Activated naive CD8-positive, alpha-beta T cell (primary cell): ENCODE measurements at regions not wholly inside any gene's neighbourhood (a gene's known extent, or its start where the extent isn't known, plus 50 kb on each side); places are given as distances from the start of the nearest gene placed in this dataset.
"Not testable (repeated sequence)": the region's sequence is repeated elsewhere in the genome, so short reads cannot be mapped to it uniquely, and the experiment has no call there.

Experiments used
- H3K27ac Mint-ChIP-seq: one replicate; pipeline ENCODE4 v1.8.0; 2021; ENCODE audit warnings: mixed read lengths
- H3K27me3 Mint-ChIP-seq: one replicate; pipeline ENCODE4 v1.8.0; 2021; ENCODE audit warnings: mixed read lengths
- H3K36me3 Mint-ChIP-seq: one replicate; pipeline ENCODE4 v1.8.0; 2021; ENCODE audit warnings: mixed read lengths
- H3K4me1 Mint-ChIP-seq: one replicate; pipeline ENCODE4 v1.8.0; 2021; ENCODE audit warnings: low read depth, mixed read lengths
- H3K4me3 Mint-ChIP-seq: one replicate; pipeline ENCODE4 v1.8.0; 2021; ENCODE audit warnings: mild to moderate bottlenecking, mixed read lengths
- H3K9me3 Mint-ChIP-seq: one replicate; pipeline ENCODE4 v1.8.0; 2021; ENCODE audit warnings: low read depth, mixed read lengths

GRCh38 chr6:67748521-67748920, 886.6 kb upstream of the ADGRB3 start:
- Mint-ChIP-seq H3K9me3 (peaks cover 6% of the 10 kb centered on the region), H3K4me1 (no peaks in the 10 kb centered on the region), H3K4me3 (no peak overlapping the region), H3K27me3 (no peaks in the 10 kb centered on the region), H3K36me3 (no peaks in the 10 kb centered on the region), H3K27ac (no peak overlapping the region)

GRCh38 chr6:67736816-67737215, 898.3 kb upstream of the ADGRB3 start:
- H3K9me3 Mint-ChIP-seq, result peaks cover 8% of the 10 kb centered on the region

DNA sequence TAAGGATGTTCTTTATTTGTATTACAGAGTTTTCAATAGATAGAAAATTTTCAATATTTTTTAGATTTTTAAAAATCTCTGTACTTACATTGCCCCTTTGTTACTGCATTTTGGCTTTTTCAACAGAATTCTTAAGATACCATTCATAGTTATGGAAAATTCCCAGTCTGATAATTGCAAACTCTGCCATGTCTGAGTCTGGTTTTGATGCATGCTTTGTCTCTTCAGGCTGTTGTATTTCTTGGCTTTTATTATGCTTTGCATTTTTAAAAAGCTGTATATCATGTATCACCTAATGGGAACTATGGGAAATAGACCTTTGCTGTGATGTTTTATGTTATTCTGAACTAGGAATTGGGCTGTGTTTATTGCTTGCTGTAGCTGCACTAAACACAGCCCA, 898.9 kb upstream of the ADGRB3 start:
- Mint-ChIP-seq H3K36me3 (no peaks in the 10 kb centered on the region), H3K4me1 (no peaks in the 10 kb centered on the region), H3K9me3 (peaks cover 8% of the 10 kb centered on the region), H3K27me3 (no peaks in the 10 kb centered on the region), H3K27ac (no peak overlapping the region), H3K4me3 (no peak overlapping the region)

More at GRCh38 chr6:67736816-67737215, 898.3 kb upstream of the ADGRB3 start:
- no peak overlapping the region for H3K4me3 Mint-ChIP-seq
- H3K36me3 Mint-ChIP-seq, result no peaks in the 10 kb centered on the region
- no peaks in the 10 kb centered on the region for H3K4me1 Mint-ChIP-seq
- H3K27me3 Mint-ChIP-seq, result no peaks in the 10 kb centered on the region
- no peak overlapping the region for H3K27ac Mint-ChIP-seq

DNA sequence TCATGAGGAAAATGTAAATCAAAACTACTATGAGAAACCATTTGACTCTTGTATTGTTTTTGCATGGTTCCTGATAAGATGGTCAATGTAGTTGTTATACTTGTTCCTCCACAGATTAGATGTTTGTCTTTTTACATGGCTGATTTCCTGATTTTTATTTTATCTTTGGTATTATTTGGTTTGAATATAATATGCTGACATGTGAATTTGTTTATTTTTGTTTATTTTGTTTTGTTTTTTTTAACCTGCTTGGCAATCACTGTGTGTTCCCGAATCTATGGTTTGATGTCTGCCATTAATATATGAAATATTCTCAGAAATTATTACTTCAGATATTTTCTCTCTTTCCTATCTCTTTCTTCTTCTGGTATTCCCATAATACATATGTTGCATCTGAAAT, 899.5 kb upstream of the ADGRB3 start:
- H3K27me3 Mint-ChIP-seq, result no peaks in the 10 kb centered on the region
- no peak overlapping the region for H3K4me3 Mint-ChIP-seq
- no peaks in the 10 kb centered on the region for H3K36me3 Mint-ChIP-seq
- H3K9me3 Mint-ChIP-seq, result peaks cover 8% of the 10 kb centered on the region
- H3K27ac Mint-ChIP-seq, result no peak overlapping the region
- no peaks in the 10 kb centered on the region for H3K4me1 Mint-ChIP-seq

DNA sequence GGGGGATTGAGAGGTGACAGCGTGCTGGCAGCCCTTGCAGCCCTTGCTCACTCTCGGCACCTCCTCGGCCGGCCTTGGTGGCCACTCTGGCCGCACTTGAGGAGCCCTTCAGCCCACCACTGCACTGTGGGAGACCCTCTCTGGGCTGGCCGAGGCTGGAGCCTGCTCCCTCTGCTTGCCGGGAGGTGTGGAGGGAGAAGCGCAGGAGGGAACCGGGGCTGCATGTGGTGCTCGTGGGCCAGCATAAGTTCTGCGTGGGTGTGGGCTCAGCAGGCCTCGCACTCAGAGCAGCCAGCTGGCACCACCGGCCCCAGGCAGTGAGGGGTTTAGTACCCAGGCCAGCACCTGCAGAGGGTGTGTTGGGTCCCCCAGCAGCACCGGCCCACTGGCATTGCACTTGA, 912.2 kb upstream of the ADGRB3 start:
- Mint-ChIP-seq H3K4me3 (no peak overlapping the region), H3K36me3 (no peaks in the 10 kb centered on the region), H3K27me3 (no peaks in the 10 kb centered on the region), H3K9me3 (peaks cover 19% of the 10 kb centered on the region), H3K4me1 (no peaks in the 10 kb centered on the region), H3K27ac (no peak overlapping the region)

DNA sequence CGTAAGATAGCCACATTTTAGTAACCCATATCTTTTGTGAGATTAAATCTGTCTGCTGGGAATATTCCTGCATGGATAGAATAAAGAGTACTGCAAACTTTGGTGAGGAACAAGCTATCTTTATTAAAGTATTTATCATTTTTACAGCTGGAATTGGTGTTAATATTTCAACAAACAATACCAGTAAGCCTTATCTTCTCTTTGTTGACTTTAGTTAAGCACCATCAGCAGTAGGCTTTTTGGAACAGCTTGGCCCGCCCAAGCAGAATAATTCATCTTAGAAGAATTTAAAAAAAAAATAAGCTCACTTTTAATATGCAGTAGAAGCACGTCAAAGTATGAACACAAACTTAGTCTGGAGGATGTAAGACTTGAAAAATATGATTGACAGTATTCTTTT, 917.8 kb upstream of the ADGRB3 start:
- H3K27me3 Mint-ChIP-seq, result no peaks in the 10 kb centered on the region
- no peak overlapping the region for H3K4me3 Mint-ChIP-seq
- H3K9me3 Mint-ChIP-seq, result peaks cover 3% of the 10 kb centered on the region
- H3K27ac Mint-ChIP-seq, result no peak overlapping the region
- H3K4me1 Mint-ChIP-seq, result no peaks in the 10 kb centered on the region
- H3K36me3 Mint-ChIP-seq, result no peaks in the 10 kb centered on the region

GRCh38 chr6:67706388-67706787, 928.7 kb upstream of the ADGRB3 start:
- H3K4me3 Mint-ChIP-seq, result no peak overlapping the region
- H3K27me3 Mint-ChIP-seq, result no peaks in the 10 kb centered on the region
- peaks cover 17% of the 10 kb centered on the region for H3K9me3 Mint-ChIP-seq
- no peaks in the 10 kb centered on the region for H3K36me3 Mint-ChIP-seq
- no peaks in the 10 kb centered on the region for H3K4me1 Mint-ChIP-seq
- H3K27ac Mint-ChIP-seq, result no peak overlapping the region

DNA sequence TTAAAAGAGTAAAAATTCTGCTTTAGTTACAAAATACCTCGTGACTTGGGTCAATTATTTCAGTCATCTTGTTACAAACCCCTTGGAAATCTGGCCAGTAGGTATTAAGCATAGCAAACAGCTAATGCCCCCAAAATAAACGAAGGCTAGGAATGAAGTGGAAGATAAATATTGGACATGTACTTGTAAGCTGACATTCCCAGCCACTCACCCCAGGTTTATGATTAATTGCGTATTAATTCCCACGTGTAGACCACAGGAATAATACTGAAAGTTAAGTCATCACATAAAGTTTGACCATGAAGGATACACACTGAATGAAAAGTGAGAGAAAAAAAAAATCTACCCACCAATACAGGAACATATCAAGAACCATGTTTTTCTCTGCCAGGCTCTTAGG, 936.5 kb upstream of the ADGRB3 start:
- Mint-ChIP-seq H3K9me3 (peaks cover 9% of the 10 kb centered on the region), H3K4me1 (no peaks in the 10 kb centered on the region), H3K4me3 (no peak overlapping the region), H3K36me3 (no peaks in the 10 kb centered on the region), H3K27me3 (no peaks in the 10 kb centered on the region), H3K27ac (no peak overlapping the region)

GRCh38 chr6:67694127-67694526, 941.0 kb upstream of the ADGRB3 start:
- no peaks in the 10 kb centered on the region for H3K4me1 Mint-ChIP-seq
- no peak overlapping the region for H3K4me3 Mint-ChIP-seq
- H3K27ac Mint-ChIP-seq, result no peak overlapping the region
- H3K27me3 Mint-ChIP-seq, result no peaks in the 10 kb centered on the region
- H3K9me3 Mint-ChIP-seq, result peaks cover 12% of the 10 kb centered on the region
- no peaks in the 10 kb centered on the region for H3K36me3 Mint-ChIP-seq

- Mint-ChIP-seq H3K27ac (no peak overlapping the region), H3K4me1 (no peaks in the 10 kb centered on the region), H3K9me3 (peaks cover 5% of the 10 kb centered on the region), H3K4me3 (no peak overlapping the region), H3K36me3 (no peaks in the 10 kb centered on the region), H3K27me3 (no peaks in the 10 kb centered on the region)
Measured at GRCh38 chr6:67689329-67689728, 945.8 kb upstream of the ADGRB3 start.

DNA sequence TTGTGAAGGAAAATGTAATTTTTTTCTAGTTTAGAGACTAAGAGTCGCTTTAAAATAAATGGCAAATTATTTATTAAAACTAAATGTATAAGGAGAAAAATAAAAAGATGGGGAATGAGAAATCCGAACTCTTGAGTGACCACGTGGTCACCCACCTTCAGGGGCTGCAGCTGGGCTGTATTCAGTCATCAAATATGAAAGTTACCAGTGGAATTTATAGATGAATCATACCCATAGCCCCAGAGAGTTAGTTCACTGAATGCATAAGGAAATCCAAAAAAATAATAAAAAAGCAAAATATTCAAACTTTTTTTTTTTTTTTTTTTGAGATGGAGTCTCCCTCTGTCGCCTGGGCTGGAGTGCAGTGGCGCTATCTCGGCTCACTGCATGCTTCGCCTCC, 947.7 kb upstream of the ADGRB3 start:
- no peaks in the 10 kb centered on the region for H3K36me3 Mint-ChIP-seq
- H3K27me3 Mint-ChIP-seq, result no peaks in the 10 kb centered on the region
- no peaks in the 10 kb centered on the region for H3K4me1 Mint-ChIP-seq
- H3K27ac Mint-ChIP-seq, result no peak overlapping the region
- H3K9me3 Mint-ChIP-seq, result peaks cover 5% of the 10 kb centered on the region
- H3K4me3 Mint-ChIP-seq, result no peak overlapping the region

- H3K36me3 Mint-ChIP-seq, H3K27me3 Mint-ChIP-seq, H3K4me3 Mint-ChIP-seq, H3K9me3 Mint-ChIP-seq, H3K27ac Mint-ChIP-seq, H3K4me1 Mint-ChIP-seq: not testable (repeated sequence)
Measured at GRCh38 chr6:67686225-67686624, 948.9 kb upstream of the ADGRB3 start.

DNA sequence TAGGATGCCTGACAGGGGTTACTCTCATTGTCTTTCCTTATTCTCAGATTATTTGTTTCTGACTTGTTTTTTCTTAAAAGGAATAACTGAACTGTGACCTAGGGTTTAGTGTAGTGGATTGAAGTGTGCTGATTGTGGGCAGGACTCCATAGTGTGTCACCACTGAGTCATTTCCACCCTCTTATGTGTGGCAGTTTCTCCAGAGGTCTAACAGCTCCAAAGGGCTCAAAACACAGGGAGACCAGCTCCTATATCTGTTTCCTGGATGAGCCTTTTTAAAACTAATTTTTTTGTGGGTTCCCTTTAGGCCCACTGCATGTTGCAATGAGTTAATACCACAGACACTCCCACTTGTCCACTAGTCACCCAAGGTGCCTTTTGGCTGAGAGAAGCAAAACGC, 951.1 kb upstream of the ADGRB3 start:
- Mint-ChIP-seq H3K36me3 (no peaks in the 10 kb centered on the region), H3K9me3 (peaks cover under 1% of the 10 kb centered on the region), H3K4me1 (no peaks in the 10 kb centered on the region), H3K27ac (no peak overlapping the region), H3K4me3 (no peak overlapping the region), H3K27me3 (no peaks in the 10 kb centered on the region)

GRCh38 chr6:67680297-67680932, 954.7 kb upstream of the ADGRB3 start:
- Mint-ChIP-seq H3K4me1 (no peaks in the 10 kb centered on the region), H3K9me3 (peaks cover 6% of the 10 kb centered on the region), H3K27ac (no peak overlapping the region), H3K4me3 (no peak overlapping the region), H3K36me3 (no peaks in the 10 kb centered on the region), H3K27me3 (no peaks in the 10 kb centered on the region)

- Mint-ChIP-seq H3K36me3 (no peaks in the 10 kb centered on the region), H3K4me3 (no peak overlapping the region), H3K9me3 (peaks cover 6% of the 10 kb centered on the region), H3K27ac (no peak overlapping the region), H3K4me1 (no peaks in the 10 kb centered on the region), H3K27me3 (no peaks in the 10 kb centered on the region)
Measured at GRCh38 chr6:67679566-67680296, 955.4 kb upstream of the ADGRB3 start.

GRCh38 chr6:67676892-67677291, 958.2 kb upstream of the ADGRB3 start:
- H3K36me3 Mint-ChIP-seq, result no peaks in the 10 kb centered on the region
- H3K4me3 Mint-ChIP-seq, result no peak overlapping the region
- H3K4me1 Mint-ChIP-seq, result no peaks in the 10 kb centered on the region
- H3K27ac Mint-ChIP-seq, result no peak overlapping the region
- H3K27me3 Mint-ChIP-seq, result no peaks in the 10 kb centered on the region
- H3K9me3 Mint-ChIP-seq, result peaks cover 6% of the 10 kb centered on the region
